Prostate gland (tissue), 2 donors: ENCODE measurements at regions not wholly inside any gene's neighbourhood (a gene's known extent, or its start where the extent isn't known, plus 50 kb on each side); places are given as distances from the start of the nearest gene placed in this dataset.

Source experiments
- POLR2A ChIP-seq: fragments of 450-650 bp; IDR thresholded peaks from one replicate; pipeline ENCODE4 v1.6.1; 2016; ENCODE audit warnings: antibody characterized with exemption, mild to moderate bottlenecking
- TF ChIP-seq, protein P1 (sequence below), 4 experiments: fragments of 200-600 bp in 2 of 4; fragments of 450-650 bp in 2 of 4; sonication (generic) in 2 of 4; IDR thresholded peaks; 1 replicate in 3 of 4; 2 replicates in 1 of 4; pipeline ENCODE4 v1.5.1; 2016 to 2019; ENCODE audit warnings: antibody characterized with exemption in 4 of 4, mild to moderate bottlenecking in 2 of 4, moderate library complexity in 2 of 4

DNA sequence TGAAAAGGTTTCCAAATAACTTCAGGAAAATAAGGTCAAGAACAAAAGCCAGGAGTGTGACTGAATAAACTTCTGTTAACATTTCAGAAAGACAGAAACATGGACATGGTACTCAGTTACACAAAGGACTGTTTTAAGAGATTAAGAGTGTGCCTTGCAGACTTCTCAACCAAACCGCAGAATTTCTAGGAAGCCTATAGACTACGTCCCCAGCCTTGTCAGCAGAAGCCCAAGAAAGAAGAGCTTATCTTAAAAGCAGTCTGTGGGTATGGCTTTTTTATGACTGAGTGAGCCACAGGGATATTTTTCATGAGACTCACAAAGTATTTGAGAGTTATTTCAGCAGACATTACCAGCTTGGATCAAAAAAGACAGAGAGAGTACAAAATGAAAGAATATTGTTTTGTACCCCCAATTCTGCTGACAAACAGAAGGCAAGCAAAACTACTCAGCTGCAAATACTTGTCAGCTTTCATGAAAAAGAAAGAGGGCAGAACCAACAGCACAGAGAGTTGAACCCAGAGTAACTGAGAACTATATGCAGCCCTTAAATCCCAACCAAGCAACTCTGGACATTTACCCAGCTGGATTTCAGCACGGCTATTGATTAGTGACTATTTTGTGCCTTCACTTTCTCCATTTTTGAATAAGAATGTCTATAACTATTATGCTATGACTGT is 711.0 kb upstream of the CTNND2 start:
- TF ChIP-seq, protein P1, sequence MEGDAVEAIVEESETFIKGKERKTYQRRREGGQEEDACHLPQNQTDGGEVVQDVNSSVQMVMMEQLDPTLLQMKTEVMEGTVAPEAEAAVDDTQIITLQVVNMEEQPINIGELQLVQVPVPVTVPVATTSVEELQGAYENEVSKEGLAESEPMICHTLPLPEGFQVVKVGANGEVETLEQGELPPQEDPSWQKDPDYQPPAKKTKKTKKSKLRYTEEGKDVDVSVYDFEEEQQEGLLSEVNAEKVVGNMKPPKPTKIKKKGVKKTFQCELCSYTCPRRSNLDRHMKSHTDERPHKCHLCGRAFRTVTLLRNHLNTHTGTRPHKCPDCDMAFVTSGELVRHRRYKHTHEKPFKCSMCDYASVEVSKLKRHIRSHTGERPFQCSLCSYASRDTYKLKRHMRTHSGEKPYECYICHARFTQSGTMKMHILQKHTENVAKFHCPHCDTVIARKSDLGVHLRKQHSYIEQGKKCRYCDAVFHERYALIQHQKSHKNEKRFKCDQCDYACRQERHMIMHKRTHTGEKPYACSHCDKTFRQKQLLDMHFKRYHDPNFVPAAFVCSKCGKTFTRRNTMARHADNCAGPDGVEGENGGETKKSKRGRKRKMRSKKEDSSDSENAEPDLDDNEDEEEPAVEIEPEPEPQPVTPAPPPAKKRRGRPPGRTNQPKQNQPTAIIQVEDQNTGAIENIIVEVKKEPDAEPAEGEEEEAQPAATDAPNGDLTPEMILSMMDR (IDR thresholded peaks at IDR 0.05): no peak
- no peak for TF ChIP-seq POLR2A
